ENCODE measurements at regions not wholly inside any gene's neighbourhood (a gene's known extent, or its start where the extent isn't known, plus 50 kb on each side); places are given as distances from the start of the nearest gene placed in this dataset.

GRCh38 chr7:91564541-91564940 is 300.3 kb downstream of the FZD1 start:
- Histone ChIP-seq H3K36me3 (no peaks in the 10 kb centered on the region), H3K27ac (no peak overlapping the region), H3K4me1 (ENCODE audit: low read depth) (no peaks in the 10 kb centered on the region), H3K9me3 (ENCODE audit: low read depth) (no peaks in the 10 kb centered on the region), H3K27me3 (no peaks in the 10 kb centered on the region), H3K4me3 (no peak overlapping the region)
- no peak for TF ChIP-seq CTCF (IDR thresholded peaks at IDR 0.05; ENCODE audit: low read depth, low read length)
- no peak for DNase-seq (ENCODE audit: low read depth in 1 of 2, low spot score in 1 of 2)

GRCh38 chr7:91565499-91566401 is 301.5 kb downstream of the FZD1 start:
- Histone ChIP-seq H3K36me3 (no peaks in the 10 kb centered on the region), H3K4me1 (ENCODE audit: low read depth) (no peaks in the 10 kb centered on the region), H3K27me3 (no peaks in the 10 kb centered on the region), H3K9me3 (ENCODE audit: low read depth) (no peaks in the 10 kb centered on the region), H3K4me3 (no peak overlapping the region), H3K27ac (no peak overlapping the region)
- TF ChIP-seq CTCF (IDR thresholded peaks at IDR 0.05; ENCODE audit: low read depth, low read length) = no peak
- DNase-seq (ENCODE audit: low read depth in 1 of 2, low spot score in 1 of 2) = no peak

- no peaks in the 10 kb centered on the region for H3K36me3 ChIP-seq
- no peaks in the 10 kb centered on the region for H3K4me1 ChIP-seq (ENCODE audit: low read depth)
- no peaks in the 10 kb centered on the region for H3K9me3 ChIP-seq (ENCODE audit: low read depth)
- no peak for TF ChIP-seq CTCF (IDR thresholded peaks at IDR 0.05; ENCODE audit: low read depth, low read length)
- no peak overlapping the region for H3K27ac ChIP-seq
- no peak for DNase-seq (ENCODE audit: low read depth in 1 of 2, low spot score in 1 of 2)
- no peak overlapping the region for H3K4me3 ChIP-seq
- H3K27me3 ChIP-seq = no peaks in the 10 kb centered on the region
These were observed 302.1 kb downstream of the FZD1 start for GRCh38 chr7:91566402-91566732.

- no peak for DNase-seq (ENCODE audit: low read depth in 1 of 2, low spot score in 1 of 2)
- Histone ChIP-seq H3K9me3 (ENCODE audit: low read depth) (no peaks in the 10 kb centered on the region), H3K36me3 (no peaks in the 10 kb centered on the region), H3K27me3 (no peaks in the 10 kb centered on the region), H3K27ac (no peak overlapping the region), H3K4me1 (ENCODE audit: low read depth) (no peaks in the 10 kb centered on the region), H3K4me3 (no peak overlapping the region)
- no peak for TF ChIP-seq CTCF (IDR thresholded peaks at IDR 0.05; ENCODE audit: low read depth, low read length)
These were observed 303.1 kb downstream of the FZD1 start for GRCh38 chr7:91567081-91568012.

GRCh38 chr7:91568138-91568537 is 303.9 kb downstream of the FZD1 start:
- no peak for DNase-seq (ENCODE audit: low read depth in 1 of 2, low spot score in 1 of 2)
- Histone ChIP-seq H3K4me3 (no peak overlapping the region), H3K27ac (no peak overlapping the region), H3K9me3 (ENCODE audit: low read depth) (no peaks in the 10 kb centered on the region), H3K4me1 (ENCODE audit: low read depth) (no peaks in the 10 kb centered on the region), H3K36me3 (no peaks in the 10 kb centered on the region), H3K27me3 (no peaks in the 10 kb centered on the region)
- no peak for TF ChIP-seq CTCF (IDR thresholded peaks at IDR 0.05; ENCODE audit: low read depth, low read length)
